Heart left ventricle (tissue), 16 donors: ENCODE measurements at regions not wholly inside any gene's neighbourhood (a gene's known extent, or its start where the extent isn't known, plus 50 kb on each side); places are given as distances from the start of the nearest gene placed in this dataset.
A peak's percentile ranks its signal among the peaks of the same experiment; 100 is the strongest.

ENCODE experiments used
- ATAC-seq, 4 donors: fragments of 200-7000 bp; cut with Tn5 transposase; one replicate each; pipeline ENCODE4 v1.9.1; 2020 to 2022; ENCODE audit warnings: moderate library complexity in 4 of 4, mild to moderate bottlenecking in 3 of 4, moderate number of reproducible peaks in 1 of 4
- DNase-seq, 5 donors: peaks; one replicate each; pipeline ENCODE4 v3.0.0-alpha.2; 2020
- H3K27ac ChIP-seq, 12 donors: fragments of 200-600 bp; sonication (generic) in 4 of 12; one replicate each; pipeline versions ENCODE4 v1.5.0 to v1.8.0; 2016 to 2022; ENCODE audit warnings: mild to moderate bottlenecking in 2 of 12
- H3K27me3 ChIP-seq, 9 donors: fragments of 200-600 bp; sonication (generic) in 2 of 9; one replicate each; pipeline versions ENCODE4 v1.5.1 to v1.8.0; 2016 to 2022; ENCODE audit warnings: mild to moderate bottlenecking in 3 of 9
- H3K36me3 ChIP-seq, 9 donors: fragments of 200-600 bp; sonication (generic) in 2 of 9; one replicate each; pipeline versions ENCODE4 v1.5.0 to v1.8.0; 2018 to 2022; ENCODE audit warnings: mild to moderate bottlenecking in 2 of 9
- H3K4me1 ChIP-seq, 12 donors: fragments of 200-600 bp; sonication (generic) in 4 of 12; one replicate each; pipeline versions ENCODE4 v1.5.0 to v1.8.0; 2016 to 2022; ENCODE audit warnings: mild to moderate bottlenecking in 3 of 12
- H3K4me3 ChIP-seq, 12 donors: fragments of 200-600 bp; sonication (generic) in 4 of 12; one replicate each; pipeline versions ENCODE4 v1.5.0 to v1.8.0; 2017 to 2022; ENCODE audit warnings: mild to moderate bottlenecking in 9 of 12, moderate library complexity in 4 of 12
- H3K9me3 ChIP-seq, 12 donors: fragments of 200-600 bp; sonication (generic) in 4 of 12; one replicate each; pipeline versions ENCODE4 v1.5.0 to v1.8.0; 2016 to 2022; ENCODE audit warnings: mild to moderate bottlenecking in 1 of 12
- POLR2A ChIP-seq, 2 donors: fragments of 450-650 bp; IDR thresholded peaks; one replicate each; pipeline ENCODE4 v1.6.1; 2017; ENCODE audit warnings: antibody characterized with exemption in 2 of 2, mild to moderate bottlenecking in 2 of 2, moderate library complexity in 2 of 2
- WGBS, 4 donors: extraction: QIAGEN DNeasy Blood & Tissue Kit in 2 of 4; methylation state at CpG; one replicate each; pipeline versions ENCODE4 v1.1.5 to v1.1.7; 2013 to 2018; 5-methylcytosine and 5-hydroxymethylcytosine counted together
- intact Hi-C, 10 donors: fragments of 100-400 bp; cut with DNase I; formaldehyde crosslinking; loops; one replicate each; pipeline versions ENCODE4 v1.11.1 to v1.14.2; 2022
- TF ChIP-seq, protein P1 (sequence below), 12 donors: fragments of 200-600 bp; sonication (generic) in 4 of 12; IDR thresholded peaks; one replicate each; pipeline versions ENCODE4 v1.5.0 to v1.8.0; 2018 to 2022; ENCODE audit warnings: antibody characterized with exemption in 12 of 12, mild to moderate bottlenecking in 5 of 12
- donor health status: ischemic (EF 13 %, LVEDD 7.1; RV severe dilation, severe dysfunction).
- donor health status: healthy with polysubstance abuse.
- donor health status: DM: no; HTN: yes; CAD: no.
- donor health status: DM: no; HTN: no; CAD: no.
- donor health status: ischemic (EF 25% LVEDD 6.9; RV normal size, moderate dysfunction).
- donor health status: ischemic (EF 25% LVEDD 5.7; RV mildly dilated, moderate dysfunction).
- donor health status: healthy.
- donor health status: DM: yes; HTN: yes; CAD: no.
- donor health status: ischemic (EF 35%, LVEDD 5.7; RV mildly dilated, moderate dysfunction).
- donor health status: nonischemic (EF 11% LVEDD 7.7; RV severe dilation, severe dysfunction).
- donor health status: DM: yes; HTN: yes; CAD: no.
- donor health status: PGD.
- donor health status: ischemic (EF 29% LVEDD 5.4; RV normal size, mild dysfunction).
- donor health status: nonischemic (EF 23%, LVEDD 6.1; RV moderate dilation, normal function).

DNA sequence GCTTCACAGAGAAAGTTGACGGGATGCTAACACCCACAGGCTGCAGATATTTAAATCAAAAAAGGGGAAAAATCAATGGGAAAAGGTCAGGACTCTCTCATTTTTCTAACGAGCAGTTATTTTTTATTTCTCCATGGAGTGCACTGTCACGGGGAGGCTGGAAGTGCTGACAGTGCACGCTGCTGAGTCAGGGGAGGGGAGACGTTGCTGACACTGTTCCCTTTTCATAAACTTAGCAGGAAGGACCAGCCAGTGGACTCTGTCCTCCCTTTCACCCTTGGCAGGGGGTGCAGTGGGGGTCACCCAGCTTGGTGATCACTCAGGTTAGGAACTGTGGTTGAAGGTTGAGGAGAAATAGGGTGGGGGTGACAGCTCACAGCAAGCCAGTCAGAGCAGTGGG lies 65.6 kb upstream of the FUT8 start:
- Histone ChIP-seq H3K27ac (peak overlapping the region in 1 of 12 donors; percentile 80), H3K4me3 (no peak overlapping the region), H3K9me3 (no peaks in the 10 kb centered on the region), H3K4me1 (peaks cover 0 to 11% (median 0%) of the 10 kb centered on the region in 12 donors), H3K36me3 (no peaks in the 10 kb centered on the region), H3K27me3 (no peaks in the 10 kb centered on the region)
- ATAC-seq (peak in 3 of 4 donors; percentile 45 to 68 (median 65)), DNase-seq (peak; percentile 14 to 65 (median 40))
- TF ChIP-seq, protein P1, sequence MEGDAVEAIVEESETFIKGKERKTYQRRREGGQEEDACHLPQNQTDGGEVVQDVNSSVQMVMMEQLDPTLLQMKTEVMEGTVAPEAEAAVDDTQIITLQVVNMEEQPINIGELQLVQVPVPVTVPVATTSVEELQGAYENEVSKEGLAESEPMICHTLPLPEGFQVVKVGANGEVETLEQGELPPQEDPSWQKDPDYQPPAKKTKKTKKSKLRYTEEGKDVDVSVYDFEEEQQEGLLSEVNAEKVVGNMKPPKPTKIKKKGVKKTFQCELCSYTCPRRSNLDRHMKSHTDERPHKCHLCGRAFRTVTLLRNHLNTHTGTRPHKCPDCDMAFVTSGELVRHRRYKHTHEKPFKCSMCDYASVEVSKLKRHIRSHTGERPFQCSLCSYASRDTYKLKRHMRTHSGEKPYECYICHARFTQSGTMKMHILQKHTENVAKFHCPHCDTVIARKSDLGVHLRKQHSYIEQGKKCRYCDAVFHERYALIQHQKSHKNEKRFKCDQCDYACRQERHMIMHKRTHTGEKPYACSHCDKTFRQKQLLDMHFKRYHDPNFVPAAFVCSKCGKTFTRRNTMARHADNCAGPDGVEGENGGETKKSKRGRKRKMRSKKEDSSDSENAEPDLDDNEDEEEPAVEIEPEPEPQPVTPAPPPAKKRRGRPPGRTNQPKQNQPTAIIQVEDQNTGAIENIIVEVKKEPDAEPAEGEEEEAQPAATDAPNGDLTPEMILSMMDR (IDR thresholded peaks at IDR 0.05) = no peak
- no peak for TF ChIP-seq POLR2A (IDR thresholded peaks at IDR 0.05)
- intact Hi-C loops = no loop called here
- WGBS, 4 donors = 54 to 63% (median 56%) methylated on average over 5 of the region's 5 CpGs

DNA sequence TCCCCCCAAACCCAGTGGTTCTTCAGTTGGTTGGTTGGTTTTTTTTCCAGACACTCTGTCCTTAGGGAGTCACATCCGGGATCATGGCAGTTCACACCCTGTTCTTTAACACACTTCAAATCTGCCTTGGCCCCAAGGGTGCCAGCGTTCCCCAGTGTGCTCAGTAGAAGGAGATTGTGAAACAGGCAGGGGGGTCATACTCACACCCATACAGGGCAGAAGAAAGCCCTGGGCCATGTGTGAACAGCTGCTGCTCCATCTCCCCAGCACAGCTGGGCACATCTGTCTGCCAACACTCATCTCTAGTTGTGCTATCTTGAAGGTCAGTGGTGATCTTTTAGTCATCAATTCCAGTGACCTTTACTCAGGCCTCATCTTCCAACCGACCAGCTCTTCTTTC lies 64.4 kb upstream of the FUT8 start:
- intact Hi-C loops = no loop called here
- H3K36me3 ChIP-seq = no peaks in the 10 kb centered on the region
- H3K9me3 ChIP-seq = no peaks in the 10 kb centered on the region
- peak in 2 of 4 donors; percentile 74 to 78 for ATAC-seq
- peaks cover 0 to 11% (median 0%) of the 10 kb centered on the region in 12 donors for H3K4me1 ChIP-seq
- DNase-seq = peak in 2 of 5 donors; percentile 37 to 56
- no peak for TF ChIP-seq POLR2A (IDR thresholded peaks at IDR 0.05)
- TF ChIP-seq, protein P1 (IDR thresholded peaks at IDR 0.05) = no peak
- WGBS, 4 donors = 64 to 77% (median 67%) methylated on average over 3 of the region's 3 CpGs
- no peak overlapping the region for H3K27ac ChIP-seq
- H3K4me3 ChIP-seq = no peak overlapping the region
- H3K27me3 ChIP-seq = no peaks in the 10 kb centered on the region

DNA sequence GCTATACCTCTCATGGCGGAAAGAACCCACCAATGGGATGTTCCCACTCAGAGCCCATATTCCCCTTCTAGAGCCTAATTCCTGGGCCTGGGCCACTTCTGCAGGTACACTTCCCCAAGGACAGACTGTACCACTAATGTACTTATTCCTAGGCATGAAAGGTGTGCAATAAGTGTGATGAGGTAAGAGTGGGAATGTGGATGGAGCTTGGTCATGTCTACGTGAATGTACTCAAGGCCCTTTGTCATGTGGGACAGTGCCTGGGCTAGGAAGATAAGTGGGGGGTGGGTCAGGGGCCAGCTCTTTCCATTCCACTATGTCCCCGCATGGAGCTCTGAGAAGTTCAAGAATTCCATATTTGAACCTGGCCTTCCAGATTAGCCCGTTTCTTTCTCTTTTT lies 63.4 kb upstream of the FUT8 start:
- intact Hi-C loops = no loop called here
- Histone ChIP-seq H3K27ac (no peak overlapping the region), H3K4me3 (no peak overlapping the region), H3K4me1 (peaks cover 0 to 11% (median 0%) of the 10 kb centered on the region in 12 donors), H3K9me3 (no peaks in the 10 kb centered on the region), H3K36me3 (no peaks in the 10 kb centered on the region), H3K27me3 (no peaks in the 10 kb centered on the region)
- WGBS, 4 donors = 81 to 96% (median 93%) methylated on average over 4 of the region's 4 CpGs
- DNase-seq (no peak), ATAC-seq (no peak)
- no peak for TF ChIP-seq POLR2A (IDR thresholded peaks at IDR 0.05)
- TF ChIP-seq, protein P1 (IDR thresholded peaks at IDR 0.05) = no peak

DNA sequence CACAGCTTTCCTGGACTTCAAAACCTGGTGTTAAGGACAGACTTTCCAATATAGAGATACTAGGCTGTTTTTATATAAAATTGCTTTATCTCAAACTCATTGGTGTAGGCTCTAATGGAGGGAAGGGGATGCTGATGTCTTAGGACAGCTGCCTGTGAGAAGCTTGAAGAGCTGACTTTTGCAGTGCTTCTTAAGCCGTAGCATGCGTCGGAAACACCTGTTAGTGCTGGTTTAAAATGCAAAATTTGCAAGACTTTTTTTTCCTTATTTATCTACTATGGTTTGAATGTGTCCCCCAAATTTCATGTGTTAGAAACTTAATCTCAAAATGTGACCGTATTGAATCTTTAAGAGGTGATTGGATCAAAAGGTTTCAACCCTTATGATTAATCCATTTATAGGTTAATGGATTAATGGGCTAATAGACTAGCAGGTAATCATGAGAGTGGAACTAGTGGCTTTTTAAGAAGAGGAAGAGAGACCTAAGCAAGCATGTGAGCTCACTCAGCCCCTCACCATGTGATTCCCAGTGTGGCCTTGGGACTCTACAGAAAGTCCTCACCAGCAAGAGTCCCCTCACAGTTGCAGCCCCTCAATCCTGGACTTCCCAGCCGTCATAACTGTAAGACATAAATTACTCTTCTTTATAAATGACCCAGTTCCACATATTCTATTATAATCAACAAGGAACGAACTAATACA lies 60.9 kb upstream of the FUT8 start:
- intact Hi-C loops = no loop called here
- ATAC-seq = no peak
- WGBS, 4 donors = 87 to 92% (median 89%) methylated on average over 6 of the region's 6 CpGs
- DNase-seq = no peak
- Histone ChIP-seq H3K4me1 (peaks cover 0 to 14% (median 0%) of the 10 kb centered on the region in 12 donors), H3K4me3 (no peak overlapping the region), H3K27ac (no peak overlapping the region), H3K27me3 (no peaks in the 10 kb centered on the region), H3K9me3 (no peaks in the 10 kb centered on the region), H3K36me3 (no peaks in the 10 kb centered on the region)
- TF ChIP-seq, protein P1 (IDR thresholded peaks at IDR 0.05) = no peak
- no peak for TF ChIP-seq POLR2A (IDR thresholded peaks at IDR 0.05)
